Osteocyte (in vitro differentiated cells): ENCODE measurements at regions not wholly inside any gene's neighbourhood (a gene's known extent, or its start where the extent isn't known, plus 50 kb on each side); places are given as distances from the start of the nearest gene placed in this dataset.

Experiments used
- DNase-seq: peaks from one replicate; pipeline ENCODE4 v3.0.0; 2021; ENCODE audit warnings: mixed read lengths; ENCODE audit not compliant: unreplicated experiment; ENCODE audit errors: extremely low spot score
- H3K27ac Mint-ChIP-seq: one replicate; pipeline ENCODE4 v1.8.0; 2021; ENCODE audit warnings: mild to moderate bottlenecking, mixed read lengths; ENCODE audit not compliant: unreplicated experiment
- H3K27me3 Mint-ChIP-seq: one replicate; pipeline ENCODE4 v1.8.0; 2021; ENCODE audit warnings: mixed read lengths; ENCODE audit not compliant: unreplicated experiment
- H3K36me3 Mint-ChIP-seq: one replicate; pipeline ENCODE4 v1.8.0; 2021; ENCODE audit warnings: mixed read lengths; ENCODE audit not compliant: unreplicated experiment
- H3K4me1 Mint-ChIP-seq: one replicate; pipeline ENCODE4 v1.8.0; 2021; ENCODE audit warnings: mixed read lengths; ENCODE audit not compliant: unreplicated experiment
- H3K4me3 Mint-ChIP-seq: one replicate; pipeline ENCODE4 v1.8.0; 2021; ENCODE audit warnings: mild to moderate bottlenecking, moderate library complexity, mixed read lengths; ENCODE audit not compliant: unreplicated experiment
- H3K9me3 Mint-ChIP-seq: one replicate; pipeline ENCODE4 v1.8.0; 2021; ENCODE audit warnings: mixed read lengths; ENCODE audit not compliant: unreplicated experiment
- TF ChIP-seq, protein P1 (sequence below): fragments of 200-600 bp; sonication (generic); IDR thresholded peaks from 2 replicates; pipeline ENCODE4 v1.5.0; 2021; ENCODE audit warnings: antibody characterized with exemption, mild to moderate bottlenecking, moderate library complexity

DNA sequence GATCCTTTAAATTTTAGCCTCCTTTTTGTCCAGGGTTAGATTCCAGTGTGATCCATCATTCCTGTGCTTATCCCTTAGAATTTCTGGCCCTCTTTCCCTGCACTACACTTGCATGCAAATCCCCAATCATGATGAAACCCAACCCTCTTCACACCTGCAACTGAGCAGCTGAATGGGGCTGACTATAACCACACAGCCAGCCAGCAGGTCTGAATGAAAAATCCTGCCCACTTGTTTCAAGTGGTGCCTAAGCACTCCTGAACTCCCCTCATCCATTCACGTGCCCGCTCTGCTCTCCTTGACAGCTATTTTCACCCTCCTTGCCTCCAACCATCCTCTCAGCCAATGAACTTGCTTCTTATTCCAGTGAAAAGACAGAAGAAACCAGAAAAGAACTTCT lies 80.5 kb upstream of the AFF3 start:
- DNase-seq = no peak
- H3K27ac Mint-ChIP-seq = no peak overlapping the region
- H3K4me1 Mint-ChIP-seq = peaks cover 11% of the 10 kb centered on the region
- TF ChIP-seq, protein P1, sequence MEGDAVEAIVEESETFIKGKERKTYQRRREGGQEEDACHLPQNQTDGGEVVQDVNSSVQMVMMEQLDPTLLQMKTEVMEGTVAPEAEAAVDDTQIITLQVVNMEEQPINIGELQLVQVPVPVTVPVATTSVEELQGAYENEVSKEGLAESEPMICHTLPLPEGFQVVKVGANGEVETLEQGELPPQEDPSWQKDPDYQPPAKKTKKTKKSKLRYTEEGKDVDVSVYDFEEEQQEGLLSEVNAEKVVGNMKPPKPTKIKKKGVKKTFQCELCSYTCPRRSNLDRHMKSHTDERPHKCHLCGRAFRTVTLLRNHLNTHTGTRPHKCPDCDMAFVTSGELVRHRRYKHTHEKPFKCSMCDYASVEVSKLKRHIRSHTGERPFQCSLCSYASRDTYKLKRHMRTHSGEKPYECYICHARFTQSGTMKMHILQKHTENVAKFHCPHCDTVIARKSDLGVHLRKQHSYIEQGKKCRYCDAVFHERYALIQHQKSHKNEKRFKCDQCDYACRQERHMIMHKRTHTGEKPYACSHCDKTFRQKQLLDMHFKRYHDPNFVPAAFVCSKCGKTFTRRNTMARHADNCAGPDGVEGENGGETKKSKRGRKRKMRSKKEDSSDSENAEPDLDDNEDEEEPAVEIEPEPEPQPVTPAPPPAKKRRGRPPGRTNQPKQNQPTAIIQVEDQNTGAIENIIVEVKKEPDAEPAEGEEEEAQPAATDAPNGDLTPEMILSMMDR = no peak
- H3K9me3 Mint-ChIP-seq = peaks cover 6% of the 10 kb centered on the region
- no peaks in the 10 kb centered on the region for H3K36me3 Mint-ChIP-seq
- H3K27me3 Mint-ChIP-seq = peaks cover 25% of the 10 kb centered on the region
- H3K4me3 Mint-ChIP-seq = no peak overlapping the region

DNA sequence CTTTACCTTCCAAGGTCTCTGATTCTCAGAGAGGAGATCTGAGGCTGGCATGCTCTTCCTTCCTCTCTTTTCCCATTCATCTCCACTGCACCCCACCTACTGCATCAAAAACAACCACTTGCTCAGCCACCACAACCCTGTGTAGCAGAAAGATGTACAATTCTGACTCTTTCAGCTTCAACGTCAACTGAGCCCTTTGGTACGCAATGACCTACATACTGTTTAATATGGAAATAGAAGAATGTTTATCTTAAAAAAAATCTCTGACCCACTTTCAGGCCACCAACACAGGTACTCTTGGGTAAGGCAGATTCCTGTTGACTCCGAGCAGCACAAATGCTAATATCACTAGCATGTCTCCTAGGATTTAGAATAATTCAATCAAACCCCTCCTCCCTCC lies 76.2 kb upstream of the AFF3 start:
- H3K36me3 Mint-ChIP-seq = no peaks in the 10 kb centered on the region
- H3K4me1 Mint-ChIP-seq = peaks cover 2% of the 10 kb centered on the region
- H3K27me3 Mint-ChIP-seq = peaks cover 14% of the 10 kb centered on the region
- H3K4me3 Mint-ChIP-seq = no peak overlapping the region
- H3K9me3 Mint-ChIP-seq = peaks cover 6% of the 10 kb centered on the region
- DNase-seq = no peak
- TF ChIP-seq, protein P1 = no peak
- H3K27ac Mint-ChIP-seq = no peak overlapping the region

DNA sequence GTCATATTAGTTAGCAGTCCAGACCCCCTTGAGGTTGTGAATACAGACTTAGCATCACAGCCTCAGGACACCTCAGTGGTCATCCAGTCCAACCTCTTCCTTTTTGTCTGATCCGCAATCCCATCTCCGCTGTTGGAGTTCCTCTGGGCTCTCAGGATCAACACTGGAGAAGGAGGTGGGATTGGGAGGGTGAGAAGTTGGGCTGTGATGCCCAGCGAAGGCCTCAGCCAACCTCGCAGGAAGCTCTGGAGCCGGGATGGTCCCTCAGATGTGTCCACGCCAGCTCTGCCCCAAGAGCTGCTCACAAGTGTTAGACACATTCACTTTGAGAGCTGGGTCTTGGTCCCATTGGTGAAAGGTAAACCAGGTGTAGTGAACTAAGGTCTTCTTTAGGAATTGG lies 74.9 kb upstream of the AFF3 start:
- no peak for DNase-seq
- Mint-ChIP-seq H3K4me1 (peaks cover 2% of the 10 kb centered on the region), H3K27me3 (peaks cover 4% of the 10 kb centered on the region), H3K4me3 (no peak overlapping the region), H3K27ac (no peak overlapping the region), H3K9me3 (peaks cover 5% of the 10 kb centered on the region), H3K36me3 (no peaks in the 10 kb centered on the region)
- TF ChIP-seq, protein P1 = no peak

DNA sequence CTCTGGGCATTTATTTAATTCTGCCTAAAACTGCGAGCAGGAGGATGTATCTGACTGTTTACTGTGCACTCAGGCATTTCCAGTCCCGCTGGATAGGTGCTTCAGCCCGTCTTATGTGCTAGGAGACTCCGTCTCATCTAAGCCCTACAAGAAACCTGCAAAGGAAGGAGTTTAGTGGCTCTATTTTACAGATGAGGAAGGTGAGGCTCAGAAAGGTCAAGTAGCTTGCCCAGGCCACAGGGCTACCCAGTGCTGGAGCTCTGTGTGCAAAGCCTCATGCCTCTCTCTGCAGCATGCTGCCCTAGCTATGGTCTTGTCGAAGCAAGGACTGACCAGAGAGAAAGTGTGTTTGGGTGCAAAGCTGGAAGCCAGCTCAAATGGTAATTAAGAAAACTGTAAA lies 73.6 kb upstream of the AFF3 start:
- no peak overlapping the region for H3K4me3 Mint-ChIP-seq
- no peak for DNase-seq
- H3K36me3 Mint-ChIP-seq = no peaks in the 10 kb centered on the region
- TF ChIP-seq, protein P1 = no peak
- H3K27ac Mint-ChIP-seq = no peak overlapping the region
- H3K4me1 Mint-ChIP-seq = peaks cover 2% of the 10 kb centered on the region
- no peaks in the 10 kb centered on the region for H3K9me3 Mint-ChIP-seq
- H3K27me3 Mint-ChIP-seq = no peaks in the 10 kb centered on the region

DNA sequence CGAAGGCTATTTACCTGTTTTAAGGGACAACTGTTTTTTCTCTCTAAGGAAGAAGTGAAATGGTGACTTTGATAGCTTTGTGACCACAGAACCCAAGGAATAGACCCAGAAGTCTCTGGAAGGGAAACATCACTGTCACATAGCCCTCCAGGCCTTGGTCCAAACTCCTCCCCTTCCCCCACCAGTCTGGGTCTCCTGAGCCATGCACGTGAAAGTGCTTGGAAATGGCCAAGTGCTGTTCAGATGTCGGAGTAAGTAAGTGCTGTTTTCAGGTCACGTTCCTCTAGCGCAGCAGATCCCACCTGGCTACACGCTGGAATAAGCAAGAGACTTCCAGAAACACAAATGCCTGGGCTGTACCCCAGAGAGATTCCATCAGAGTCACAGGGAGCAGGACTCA lies 73.0 kb upstream of the AFF3 start:
- TF ChIP-seq, protein P1 = no peak
- no peak overlapping the region for H3K27ac Mint-ChIP-seq
- H3K4me3 Mint-ChIP-seq = no peak overlapping the region
- no peak for DNase-seq
- no peaks in the 10 kb centered on the region for H3K9me3 Mint-ChIP-seq
- peaks cover 2% of the 10 kb centered on the region for H3K4me1 Mint-ChIP-seq
- peaks cover under 1% of the 10 kb centered on the region for H3K27me3 Mint-ChIP-seq
- H3K36me3 Mint-ChIP-seq = no peaks in the 10 kb centered on the region
